GM23338 (cell line): ENCODE measurements at regions not wholly inside any gene's neighbourhood (a gene's known extent, or its start where the extent isn't known, plus 50 kb on each side); places are given as distances from the start of the nearest gene placed in this dataset.
A peak's percentile ranks its signal among the peaks of the same experiment; 100 is the strongest.

ENCODE experiments used
- ATAC-seq: fragments of 200-7000 bp; cut with Tn5 transposase; 3 replicates; pipeline ENCODE4 v1.9.1; 2020
- DNase-seq: peaks from one replicate; pipeline ENCODE4 v3.0.0-alpha.2; 2015; ENCODE audit warnings: low spot score
- H2AFZ ChIP-seq: fragments of 200-600 bp; sonication (generic); 2 replicates; pipeline ENCODE4 v1.8.0; 2016; ENCODE audit warnings: antibody characterized with exemption, mild to moderate bottlenecking, moderate library complexity
- H3F3A ChIP-seq: fragments of 200-600 bp; sonication (generic); replicated peaks from 2 replicates; pipeline ENCODE4 v1.8.0; 2017; ENCODE audit warnings: antibody characterized with exemption, mixed run types, low read depth
- H3K27ac ChIP-seq: fragments of 200-600 bp; sonication (generic); 2 replicates; pipeline ENCODE4 v1.6.1; 2016; ENCODE audit warnings: low read depth
- H3K27me3 ChIP-seq: fragments of 200-600 bp; sonication (generic); 2 replicates; pipeline ENCODE4 v1.8.0; 2016; ENCODE audit warnings: mild to moderate bottlenecking, mixed run types, moderate library complexity; ENCODE audit not compliant: insufficient read depth
- H3K36me3 ChIP-seq: fragments of 200-600 bp; sonication (generic); 2 replicates; pipeline ENCODE4 v1.8.0; 2016; ENCODE audit warnings: mild to moderate bottlenecking; ENCODE audit not compliant: insufficient read depth
- H3K4me1 ChIP-seq: fragments of 200-600 bp; sonication (generic); 2 replicates; pipeline ENCODE4 v1.8.0; 2016; ENCODE audit warnings: mild to moderate bottlenecking, moderate library complexity; ENCODE audit not compliant: insufficient read depth
- H3K4me2 ChIP-seq: fragments of 200-600 bp; sonication (generic); 2 replicates; pipeline ENCODE4 v1.7.1; 2017; ENCODE audit warnings: mixed run types
- H3K4me3 ChIP-seq: fragments of 200-600 bp; sonication (generic); 2 replicates; pipeline ENCODE4 v1.6.1; 2016; ENCODE audit warnings: mixed run types
- H3K79me2 ChIP-seq: fragments of 200-600 bp; sonication (generic); replicated peaks from 2 replicates; pipeline ENCODE4 v1.8.0; 2017; ENCODE audit warnings: mild to moderate bottlenecking; ENCODE audit not compliant: insufficient read depth
- H3K9me2 ChIP-seq: fragments of 200-600 bp; sonication (generic); 2 replicates; pipeline ENCODE4 v1.8.0; 2017; ENCODE audit not compliant: insufficient read depth
- H4K20me1 ChIP-seq: fragments of 200-600 bp; sonication (generic); replicated peaks from 2 replicates; pipeline ENCODE4 v1.8.0; 2017; ENCODE audit warnings: mild to moderate bottlenecking; ENCODE audit not compliant: insufficient read depth
- H3K27ac Mint-ChIP-seq: 2 replicates; pipeline ENCODE4 v1.8.0; 2020; ENCODE audit warnings: inconsistent platforms, mild to moderate bottlenecking, moderate library complexity, mixed read lengths
- H3K27me3 Mint-ChIP-seq: 3 replicates; pipeline ENCODE4 v1.8.0; 2022; ENCODE audit warnings: low read depth, mild to moderate bottlenecking, moderate library complexity, mixed read lengths, inconsistent platforms; ENCODE audit not compliant: insufficient read depth, poor library complexity
- H3K36me3 Mint-ChIP-seq: 3 replicates; pipeline ENCODE4 v1.8.0; 2021; ENCODE audit warnings: low read depth, mild to moderate bottlenecking, inconsistent platforms, moderate library complexity, mixed read lengths
- H3K4me1 Mint-ChIP-seq: 3 replicates; pipeline ENCODE4 v1.8.0; 2020; ENCODE audit warnings: mild to moderate bottlenecking, inconsistent platforms, mixed read lengths
- H3K4me3 Mint-ChIP-seq: 3 replicates; pipeline ENCODE4 v1.8.0; 2021; ENCODE audit warnings: moderate library complexity, mild to moderate bottlenecking, inconsistent platforms, mixed read lengths
- H3K9me3 Mint-ChIP-seq: 3 replicates; pipeline ENCODE4 v1.8.0; 2020; ENCODE audit warnings: moderate library complexity, mild to moderate bottlenecking, inconsistent platforms, mixed read lengths
- CREB1 ChIP-seq: fragments of 250-450 bp; sonication (Bioruptor Pico); IDR thresholded peaks from 2 replicates; pipeline ENCODE4 v1.5.0; 2020; ENCODE audit warnings: low read depth, mild to moderate bottlenecking, moderate library complexity
- EZH2 ChIP-seq: fragments of 200-600 bp; sonication (generic); IDR thresholded peaks from one replicate; pipeline ENCODE4 v1.8.0; 2017; ENCODE audit warnings: antibody characterized with exemption, mild to moderate bottlenecking, low read depth; ENCODE audit not compliant: unreplicated experiment
- EZH2phosphoT487 ChIP-seq: fragments of 200-600 bp; sonication (generic); IDR thresholded peaks from one replicate; pipeline ENCODE4 v1.8.1; 2018; ENCODE audit warnings: antibody characterized with exemption; ENCODE audit not compliant: unreplicated experiment
- JUNB ChIP-seq: IDR thresholded peaks from one replicate; pipeline ENCODE4 v1.6.1; 2016; ENCODE audit warnings: antibody characterized with exemption; ENCODE audit not compliant: unreplicated experiment
- NANOG ChIP-seq: IDR thresholded peaks from 2 replicates; pipeline ENCODE4 v1.6.1; 2016; ENCODE audit warnings: antibody characterized with exemption, borderline replicate concordance
- POLR2AphosphoS5 ChIP-seq: IDR thresholded peaks from 2 replicates; pipeline ENCODE4 v1.6.1; 2016; ENCODE audit warnings: antibody characterized with exemption, low read depth
- STAT1 ChIP-seq: IDR thresholded peaks from one replicate; pipeline ENCODE4 v1.6.1; 2016; ENCODE audit warnings: antibody characterized with exemption; ENCODE audit not compliant: unreplicated experiment
- ZNF114 ChIP-seq: fragments of 250-450 bp; sonication (Bioruptor Pico); IDR thresholded peaks from 2 replicates; pipeline ENCODE4 v1.5.0; 2020; ENCODE audit warnings: mild to moderate bottlenecking, moderate library complexity
- ZNF331 ChIP-seq: fragments of 250-450 bp; sonication (Bioruptor Pico); IDR thresholded peaks from 2 replicates; pipeline ENCODE4 v1.5.0; 2020; ENCODE audit warnings: low read depth, mild to moderate bottlenecking, moderate library complexity
- TF ChIP-seq, protein P1 (sequence below): fragments of 250-450 bp; sonication (Bioruptor Pico); IDR thresholded peaks from 2 replicates; pipeline ENCODE4 v1.5.0; 2020; ENCODE audit warnings: mild to moderate bottlenecking, moderate library complexity
- TF ChIP-seq, protein P2 (sequence below), 2 experiments: fragments of 200-600 bp in 1 of 2; sonication (generic) in 1 of 2; conservative IDR thresholded peaks; 2 replicates each; pipeline versions ENCODE4 v1.5.1 to v1.6.1; 2016 to 2017; ENCODE audit warnings: antibody characterized with exemption in 2 of 2, low read depth in 2 of 2, mild to moderate bottlenecking in 2 of 2, moderate library complexity in 1 of 2
- TF ChIP-seq, protein P3 (sequence below): IDR thresholded peaks from one replicate; pipeline ENCODE4 v1.6.1; 2018; ENCODE audit warnings: antibody characterized with exemption; ENCODE audit not compliant: unreplicated experiment
- TF ChIP-seq, protein P4 (sequence below): IDR thresholded peaks from 2 replicates; pipeline ENCODE4 v1.6.1; 2016; ENCODE audit warnings: antibody characterized with exemption

DNA sequence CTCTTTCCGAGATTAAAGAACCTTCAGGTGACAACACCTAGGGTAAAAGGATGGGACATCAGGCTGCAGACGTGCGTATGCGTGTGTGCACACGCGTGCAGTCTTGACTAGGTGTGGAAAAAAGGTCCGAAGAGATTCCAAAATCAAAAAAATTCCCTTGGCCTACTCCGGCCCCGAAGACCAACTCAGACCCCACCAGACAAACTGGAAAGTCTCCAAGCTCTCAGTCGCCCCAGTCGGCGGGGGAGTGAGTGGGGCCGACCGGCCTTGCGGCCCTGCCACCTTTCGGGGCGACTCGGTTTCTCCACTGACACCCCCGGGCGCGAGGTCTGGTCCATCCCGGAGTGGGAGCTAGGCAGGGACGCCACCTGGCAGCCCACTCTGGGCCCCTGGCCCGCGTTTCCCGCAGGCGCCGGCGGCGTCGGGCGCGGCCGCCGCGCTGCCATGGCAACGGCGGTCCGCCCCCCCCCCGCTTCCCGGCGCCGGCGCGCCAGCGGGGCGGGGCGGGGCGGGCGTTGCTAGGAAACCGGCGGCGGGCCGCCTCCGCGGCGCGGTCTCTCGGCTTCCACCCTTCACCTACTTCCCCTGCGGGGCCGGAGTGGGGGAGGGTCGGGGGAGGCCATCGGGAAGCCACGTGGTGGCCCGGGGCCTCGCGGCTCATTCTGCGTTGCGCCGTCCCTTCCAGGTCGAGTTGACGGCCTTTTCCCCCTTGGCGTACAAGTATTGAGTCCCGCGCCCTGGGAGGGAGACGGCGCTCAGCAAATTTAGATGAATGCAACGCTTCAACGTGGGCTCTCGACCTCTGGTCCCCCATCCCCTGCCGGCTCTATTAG, 253.1 kb downstream of the EFCAB11 start:
- H3K79me2 ChIP-seq = no peaks in the 10 kb centered on the region
- TF ChIP-seq POLR2AphosphoS5 = peak; percentile 36; the same call in 1 of the 2 replicates
- TF ChIP-seq, protein P1, sequence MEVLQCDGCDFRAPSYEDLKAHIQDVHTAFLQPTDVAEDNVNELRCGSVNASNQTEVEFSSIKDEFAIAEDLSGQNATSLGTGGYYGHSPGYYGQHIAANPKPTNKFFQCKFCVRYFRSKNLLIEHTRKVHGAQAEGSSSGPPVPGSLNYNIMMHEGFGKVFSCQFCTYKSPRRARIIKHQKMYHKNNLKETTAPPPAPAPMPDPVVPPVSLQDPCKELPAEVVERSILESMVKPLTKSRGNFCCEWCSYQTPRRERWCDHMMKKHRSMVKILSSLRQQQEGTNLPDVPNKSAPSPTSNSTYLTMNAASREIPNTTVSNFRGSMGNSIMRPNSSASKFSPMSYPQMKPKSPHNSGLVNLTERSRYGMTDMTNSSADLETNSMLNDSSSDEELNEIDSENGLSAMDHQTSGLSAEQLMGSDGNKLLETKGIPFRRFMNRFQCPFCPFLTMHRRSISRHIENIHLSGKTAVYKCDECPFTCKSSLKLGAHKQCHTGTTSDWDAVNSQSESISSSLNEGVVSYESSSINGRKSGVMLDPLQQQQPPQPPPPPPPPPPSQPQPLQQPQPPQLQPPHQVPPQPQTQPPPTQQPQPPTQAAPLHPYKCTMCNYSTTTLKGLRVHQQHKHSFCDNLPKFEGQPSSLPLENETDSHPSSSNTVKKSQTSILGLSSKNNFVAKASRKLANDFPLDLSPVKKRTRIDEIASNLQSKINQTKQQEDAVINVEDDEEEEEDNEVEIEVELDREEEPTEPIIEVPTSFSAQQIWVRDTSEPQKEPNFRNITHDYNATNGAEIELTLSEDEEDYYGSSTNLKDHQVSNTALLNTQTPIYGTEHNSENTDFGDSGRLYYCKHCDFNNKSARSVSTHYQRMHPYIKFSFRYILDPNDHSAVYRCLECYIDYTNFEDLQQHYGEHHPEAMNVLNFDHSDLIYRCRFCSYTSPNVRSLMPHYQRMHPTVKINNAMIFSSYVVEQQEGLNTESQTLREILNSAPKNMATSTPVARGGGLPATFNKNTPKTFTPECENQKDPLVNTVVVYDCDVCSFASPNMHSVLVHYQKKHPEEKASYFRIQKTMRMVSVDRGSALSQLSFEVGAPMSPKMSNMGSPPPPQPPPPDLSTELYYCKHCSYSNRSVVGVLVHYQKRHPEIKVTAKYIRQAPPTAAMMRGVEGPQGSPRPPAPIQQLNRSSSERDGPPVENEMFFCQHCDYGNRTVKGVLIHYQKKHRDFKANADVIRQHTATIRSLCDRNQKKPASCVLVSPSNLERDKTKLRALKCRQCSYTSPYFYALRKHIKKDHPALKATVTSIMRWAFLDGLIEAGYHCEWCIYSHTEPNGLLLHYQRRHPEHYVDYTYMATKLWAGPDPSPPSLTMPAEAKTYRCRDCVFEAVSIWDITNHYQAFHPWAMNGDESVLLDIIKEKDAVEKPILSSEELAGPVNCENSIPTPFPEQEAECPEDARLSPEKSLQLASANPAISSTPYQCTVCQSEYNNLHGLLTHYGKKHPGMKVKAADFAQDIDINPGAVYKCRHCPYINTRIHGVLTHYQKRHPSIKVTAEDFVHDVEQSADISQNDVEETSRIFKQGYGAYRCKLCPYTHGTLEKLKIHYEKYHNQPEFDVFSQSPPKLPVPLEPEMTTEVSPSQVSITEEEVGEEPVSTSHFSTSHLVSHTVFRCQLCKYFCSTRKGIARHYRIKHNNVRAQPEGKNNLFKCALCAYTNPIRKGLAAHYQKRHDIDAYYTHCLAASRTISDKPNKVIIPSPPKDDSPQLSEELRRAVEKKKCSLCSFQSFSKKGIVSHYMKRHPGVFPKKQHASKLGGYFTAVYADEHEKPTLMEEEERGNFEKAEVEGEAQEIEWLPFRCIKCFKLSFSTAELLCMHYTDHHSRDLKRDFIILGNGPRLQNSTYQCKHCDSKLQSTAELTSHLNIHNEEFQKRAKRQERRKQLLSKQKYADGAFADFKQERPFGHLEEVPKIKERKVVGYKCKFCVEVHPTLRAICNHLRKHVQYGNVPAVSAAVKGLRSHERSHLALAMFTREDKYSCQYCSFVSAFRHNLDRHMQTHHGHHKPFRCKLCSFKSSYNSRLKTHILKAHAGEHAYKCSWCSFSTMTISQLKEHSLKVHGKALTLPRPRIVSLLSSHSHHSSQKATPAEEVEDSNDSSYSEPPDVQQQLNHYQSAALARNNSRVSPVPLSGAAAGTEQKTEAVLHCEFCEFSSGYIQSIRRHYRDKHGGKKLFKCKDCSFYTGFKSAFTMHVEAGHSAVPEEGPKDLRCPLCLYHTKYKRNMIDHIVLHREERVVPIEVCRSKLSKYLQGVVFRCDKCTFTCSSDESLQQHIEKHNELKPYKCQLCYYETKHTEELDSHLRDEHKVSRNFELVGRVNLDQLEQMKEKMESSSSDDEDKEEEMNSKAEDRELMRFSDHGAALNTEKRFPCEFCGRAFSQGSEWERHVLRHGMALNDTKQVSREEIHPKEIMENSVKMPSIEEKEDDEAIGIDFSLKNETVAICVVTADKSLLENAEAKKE (CRISPR knock-in tag) = no peak
- TF ChIP-seq EZH2 = no peak
- TF ChIP-seq, protein P2, sequence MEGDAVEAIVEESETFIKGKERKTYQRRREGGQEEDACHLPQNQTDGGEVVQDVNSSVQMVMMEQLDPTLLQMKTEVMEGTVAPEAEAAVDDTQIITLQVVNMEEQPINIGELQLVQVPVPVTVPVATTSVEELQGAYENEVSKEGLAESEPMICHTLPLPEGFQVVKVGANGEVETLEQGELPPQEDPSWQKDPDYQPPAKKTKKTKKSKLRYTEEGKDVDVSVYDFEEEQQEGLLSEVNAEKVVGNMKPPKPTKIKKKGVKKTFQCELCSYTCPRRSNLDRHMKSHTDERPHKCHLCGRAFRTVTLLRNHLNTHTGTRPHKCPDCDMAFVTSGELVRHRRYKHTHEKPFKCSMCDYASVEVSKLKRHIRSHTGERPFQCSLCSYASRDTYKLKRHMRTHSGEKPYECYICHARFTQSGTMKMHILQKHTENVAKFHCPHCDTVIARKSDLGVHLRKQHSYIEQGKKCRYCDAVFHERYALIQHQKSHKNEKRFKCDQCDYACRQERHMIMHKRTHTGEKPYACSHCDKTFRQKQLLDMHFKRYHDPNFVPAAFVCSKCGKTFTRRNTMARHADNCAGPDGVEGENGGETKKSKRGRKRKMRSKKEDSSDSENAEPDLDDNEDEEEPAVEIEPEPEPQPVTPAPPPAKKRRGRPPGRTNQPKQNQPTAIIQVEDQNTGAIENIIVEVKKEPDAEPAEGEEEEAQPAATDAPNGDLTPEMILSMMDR (conservative IDR thresholded peaks at IDR 0.05; ENCODE audit: low read depth in 2 of 2) = no peak
- 0 out of 2 replicates have a peak, but pooled peaks have one; percentile 17 for TF ChIP-seq CREB1 (CRISPR knock-in tag)
- TF ChIP-seq NANOG = no peak
- no peak for TF ChIP-seq EZH2phosphoT487
- no peak for TF ChIP-seq STAT1
- no peak for TF ChIP-seq ZNF114 (CRISPR knock-in tag)
- no peak for TF ChIP-seq ZNF331 (CRISPR knock-in tag)
- TF ChIP-seq, protein P3, sequence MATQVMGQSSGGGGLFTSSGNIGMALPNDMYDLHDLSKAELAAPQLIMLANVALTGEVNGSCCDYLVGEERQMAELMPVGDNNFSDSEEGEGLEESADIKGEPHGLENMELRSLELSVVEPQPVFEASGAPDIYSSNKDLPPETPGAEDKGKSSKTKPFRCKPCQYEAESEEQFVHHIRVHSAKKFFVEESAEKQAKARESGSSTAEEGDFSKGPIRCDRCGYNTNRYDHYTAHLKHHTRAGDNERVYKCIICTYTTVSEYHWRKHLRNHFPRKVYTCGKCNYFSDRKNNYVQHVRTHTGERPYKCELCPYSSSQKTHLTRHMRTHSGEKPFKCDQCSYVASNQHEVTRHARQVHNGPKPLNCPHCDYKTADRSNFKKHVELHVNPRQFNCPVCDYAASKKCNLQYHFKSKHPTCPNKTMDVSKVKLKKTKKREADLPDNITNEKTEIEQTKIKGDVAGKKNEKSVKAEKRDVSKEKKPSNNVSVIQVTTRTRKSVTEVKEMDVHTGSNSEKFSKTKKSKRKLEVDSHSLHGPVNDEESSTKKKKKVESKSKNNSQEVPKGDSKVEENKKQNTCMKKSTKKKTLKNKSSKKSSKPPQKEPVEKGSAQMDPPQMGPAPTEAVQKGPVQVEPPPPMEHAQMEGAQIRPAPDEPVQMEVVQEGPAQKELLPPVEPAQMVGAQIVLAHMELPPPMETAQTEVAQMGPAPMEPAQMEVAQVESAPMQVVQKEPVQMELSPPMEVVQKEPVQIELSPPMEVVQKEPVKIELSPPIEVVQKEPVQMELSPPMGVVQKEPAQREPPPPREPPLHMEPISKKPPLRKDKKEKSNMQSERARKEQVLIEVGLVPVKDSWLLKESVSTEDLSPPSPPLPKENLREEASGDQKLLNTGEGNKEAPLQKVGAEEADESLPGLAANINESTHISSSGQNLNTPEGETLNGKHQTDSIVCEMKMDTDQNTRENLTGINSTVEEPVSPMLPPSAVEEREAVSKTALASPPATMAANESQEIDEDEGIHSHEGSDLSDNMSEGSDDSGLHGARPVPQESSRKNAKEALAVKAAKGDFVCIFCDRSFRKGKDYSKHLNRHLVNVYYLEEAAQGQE = no peak
- no peak for TF ChIP-seq JUNB
- TF ChIP-seq, protein P4, sequence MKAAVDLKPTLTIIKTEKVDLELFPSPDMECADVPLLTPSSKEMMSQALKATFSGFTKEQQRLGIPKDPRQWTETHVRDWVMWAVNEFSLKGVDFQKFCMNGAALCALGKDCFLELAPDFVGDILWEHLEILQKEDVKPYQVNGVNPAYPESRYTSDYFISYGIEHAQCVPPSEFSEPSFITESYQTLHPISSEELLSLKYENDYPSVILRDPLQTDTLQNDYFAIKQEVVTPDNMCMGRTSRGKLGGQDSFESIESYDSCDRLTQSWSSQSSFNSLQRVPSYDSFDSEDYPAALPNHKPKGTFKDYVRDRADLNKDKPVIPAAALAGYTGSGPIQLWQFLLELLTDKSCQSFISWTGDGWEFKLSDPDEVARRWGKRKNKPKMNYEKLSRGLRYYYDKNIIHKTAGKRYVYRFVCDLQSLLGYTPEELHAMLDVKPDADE = no peak
- H3K4me1 ChIP-seq = peaks cover 23% of the 10 kb centered on the region
- peak overlapping the region; percentile 88 for H3K4me2 ChIP-seq
- H3F3A ChIP-seq = 0 out of 2 replicates have a peak, but pooled peaks cover 12% of the 10 kb centered on the region
- Mint-ChIP-seq H3K9me3 (peaks cover 32% of the 10 kb centered on the region), H3K27ac (peak overlapping the region; percentile 20; the same call in 1 of the 2 replicates), H3K4me3 (peak overlapping the region; percentile 70), H3K4me1 (peaks cover 18% of the 10 kb centered on the region), H3K36me3 (peaks cover 5% of the 10 kb centered on the region; the same call in 2 of the 3 replicates), H3K27me3 (peaks cover 16% of the 10 kb centered on the region)
- DNase-seq (peak; percentile 95), ATAC-seq (peak; percentile 96)
- H2AFZ ChIP-seq = peak overlapping the region; percentile 99
- H3K9me2 ChIP-seq = peaks cover 13% of the 10 kb centered on the region
- peaks cover 21% of the 10 kb centered on the region for H3K27me3 ChIP-seq
- H4K20me1 ChIP-seq = no peaks in the 10 kb centered on the region
- no peaks in the 10 kb centered on the region for H3K36me3 ChIP-seq
- H3K27ac ChIP-seq = no peak overlapping the region
- peak overlapping the region; percentile 67 for H3K4me3 ChIP-seq
